ENCODE measurements at regions not wholly inside any gene's neighbourhood (a gene's known extent, or its start where the extent isn't known, plus 50 kb on each side); places are given as distances from the start of the nearest gene placed in this dataset.

- DNase-seq (ENCODE audit: extremely low spot score, insufficient read length, low read depth), result no peak
- no peak for FAIRE-seq
Measured at GRCh38 chr15:39084674-39085530, 496.0 kb upstream of the THBS1 start.

DNA sequence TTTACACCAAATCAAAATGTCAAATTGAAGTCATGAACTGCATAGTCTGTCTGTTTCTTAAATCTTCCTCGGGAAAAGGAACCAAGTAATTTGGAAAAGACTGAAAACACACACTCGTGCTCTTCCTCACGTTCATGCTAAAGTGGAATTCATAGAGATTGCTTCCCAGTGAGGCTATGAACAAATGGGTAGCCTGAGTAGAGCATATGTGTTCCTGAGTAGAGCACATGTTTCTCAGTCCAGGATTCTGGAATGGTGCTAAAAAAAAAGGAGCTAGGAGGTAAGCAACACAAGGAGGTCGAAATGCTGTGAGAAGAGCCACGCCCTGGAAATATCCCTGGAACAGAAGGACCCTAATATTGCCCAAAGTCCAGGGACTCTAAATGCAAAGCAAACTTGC is 494.2 kb upstream of the THBS1 start:
- DNase-seq (ENCODE audit: extremely low spot score, insufficient read length, low read depth) (no peak), FAIRE-seq (no peak)

- DNase-seq (ENCODE audit: extremely low spot score, insufficient read length, low read depth) (no peak), FAIRE-seq (no peak)
Measured at GRCh38 chr15:39088156-39088555, 492.7 kb upstream of the THBS1 start.

- no peak for FAIRE-seq
- DNase-seq (ENCODE audit: extremely low spot score, insufficient read length, low read depth), result no peak
Measured at GRCh38 chr15:39092354-39092753, 488.5 kb upstream of the THBS1 start.

DNA sequence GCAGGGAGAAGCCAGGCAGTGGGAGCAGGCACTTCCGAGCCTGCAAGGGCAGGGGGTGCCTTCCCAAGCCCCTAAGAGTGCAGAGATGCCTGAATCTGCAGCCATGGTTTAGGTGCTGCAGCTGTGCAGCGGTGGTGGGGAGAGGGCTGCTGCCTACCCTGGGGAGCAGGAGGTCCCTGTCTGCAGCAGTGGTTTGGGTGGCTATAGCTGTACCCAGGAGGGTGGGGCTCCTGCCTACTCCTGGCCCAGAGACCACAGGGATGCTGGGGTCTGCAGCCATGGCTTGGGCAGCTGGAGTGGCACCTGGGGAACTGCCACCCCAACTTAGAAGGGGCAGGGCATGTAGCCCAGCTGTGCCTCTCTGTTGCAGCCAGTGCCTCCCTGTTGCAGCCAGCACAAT is 488.1 kb upstream of the THBS1 start:
- FAIRE-seq (no peak), DNase-seq (ENCODE audit: extremely low spot score, insufficient read length, low read depth) (no peak)

- DNase-seq (ENCODE audit: extremely low spot score, insufficient read length, low read depth), result no peak
- FAIRE-seq, result no peak
Measured at GRCh38 chr15:39094116-39094515, 486.8 kb upstream of the THBS1 start.

GRCh38 chr15:39095218-39095879 is 485.5 kb upstream of the THBS1 start:
- FAIRE-seq, result no peak
- no peak for DNase-seq (ENCODE audit: extremely low spot score, insufficient read length, low read depth)

DNA sequence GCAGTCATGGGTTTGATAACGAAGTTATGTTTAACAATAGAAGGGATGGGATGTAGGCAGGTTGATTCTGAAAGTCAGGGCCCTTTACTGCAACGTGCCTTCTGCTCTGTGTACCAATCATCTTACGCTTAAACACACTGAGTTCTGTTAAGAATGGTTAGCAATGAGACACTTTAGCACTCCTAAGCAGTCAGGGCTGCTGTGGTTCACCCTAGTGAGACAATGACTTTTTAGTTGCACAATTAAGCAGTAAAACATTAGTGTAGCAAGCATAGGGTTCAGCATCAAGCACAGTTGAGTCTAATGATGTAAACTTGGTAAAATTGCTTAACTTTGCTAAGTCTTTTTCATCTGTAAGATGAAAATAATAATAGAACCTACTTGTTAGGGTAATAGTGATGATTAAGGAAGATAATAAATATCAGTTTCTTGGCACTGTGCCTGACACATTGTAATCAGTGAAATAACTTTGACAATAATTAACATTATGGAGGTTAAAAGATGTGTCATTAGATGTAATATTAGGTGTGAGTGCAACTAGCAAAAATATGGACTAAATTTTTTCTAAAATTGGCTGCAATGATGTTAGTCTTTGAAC is 484.2 kb upstream of the THBS1 start:
- DNase-seq (ENCODE audit: extremely low spot score, insufficient read length, low read depth) (no peak), FAIRE-seq (no peak)

DNA sequence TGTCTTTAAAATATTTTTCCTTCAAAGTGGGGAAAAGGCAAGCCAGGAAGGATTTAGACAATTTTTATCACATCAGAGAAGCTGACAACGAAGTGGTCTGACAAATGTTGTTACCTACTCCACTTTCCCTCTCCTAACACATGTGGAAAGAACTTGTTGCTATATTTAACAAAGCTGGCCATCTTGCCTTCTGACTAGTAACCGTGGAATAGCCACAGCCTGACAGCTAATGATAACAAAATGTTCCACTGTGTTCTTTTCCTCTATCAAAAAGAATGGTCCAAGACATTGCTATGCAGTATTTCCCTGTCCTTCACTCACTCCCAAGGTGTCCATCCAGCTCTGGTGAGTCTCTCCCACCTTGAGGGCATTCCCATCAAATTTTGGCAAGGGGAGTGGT is 481.4 kb upstream of the THBS1 start:
- FAIRE-seq (no peak), DNase-seq (ENCODE audit: extremely low spot score, insufficient read length, low read depth) (no peak)

GRCh38 chr15:39100106-39100660 is 480.7 kb upstream of the THBS1 start:
- FAIRE-seq (no peak), DNase-seq (ENCODE audit: extremely low spot score, insufficient read length, low read depth) (no peak)

DNA sequence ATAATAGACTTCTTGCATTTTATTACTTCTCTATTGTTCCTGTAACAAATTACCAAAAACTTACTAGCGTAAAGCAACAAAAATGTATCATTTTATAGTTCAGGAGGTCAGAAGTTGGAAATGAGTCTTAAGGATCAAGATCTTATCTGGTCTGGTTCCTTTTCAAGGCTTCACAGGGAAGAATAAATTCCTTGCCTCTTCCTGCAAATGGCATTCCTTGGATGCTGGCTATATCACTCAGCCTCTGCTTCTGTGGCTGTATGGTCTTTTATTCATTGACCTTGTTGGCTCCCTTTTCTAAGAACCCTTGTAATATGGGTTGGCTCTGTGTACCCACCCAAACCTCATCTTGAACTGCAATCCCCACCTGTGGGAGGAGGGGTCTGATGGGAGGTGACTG is 478.4 kb upstream of the THBS1 start:
- FAIRE-seq (no peak), DNase-seq (ENCODE audit: extremely low spot score, insufficient read length, low read depth) (no peak)

- no peak for FAIRE-seq
- no peak for DNase-seq (ENCODE audit: extremely low spot score, insufficient read length, low read depth)
Measured at GRCh38 chr15:39106950-39107349, 473.9 kb upstream of the THBS1 start.

DNA sequence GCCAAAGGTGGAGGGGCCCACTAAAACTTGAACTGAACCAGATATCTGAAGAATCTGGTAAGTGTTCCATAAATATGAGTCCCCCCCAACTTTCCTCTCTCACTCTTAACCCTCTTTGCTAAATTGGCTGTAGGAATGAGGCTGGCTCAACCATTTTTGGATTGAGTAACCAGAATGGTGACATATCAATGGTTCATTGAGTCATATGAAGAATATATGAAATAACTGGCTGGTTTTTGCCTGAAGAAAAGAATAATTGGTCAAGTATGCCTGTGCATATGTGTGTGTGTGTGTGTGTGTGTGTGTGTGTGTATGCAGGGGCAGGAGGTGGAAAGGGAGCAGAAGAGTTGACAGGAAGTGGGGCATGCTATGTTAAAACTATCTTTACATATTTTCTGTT is 472.9 kb upstream of the THBS1 start:
- DNase-seq (ENCODE audit: extremely low spot score, insufficient read length, low read depth) (no peak), FAIRE-seq (no peak)

DNA sequence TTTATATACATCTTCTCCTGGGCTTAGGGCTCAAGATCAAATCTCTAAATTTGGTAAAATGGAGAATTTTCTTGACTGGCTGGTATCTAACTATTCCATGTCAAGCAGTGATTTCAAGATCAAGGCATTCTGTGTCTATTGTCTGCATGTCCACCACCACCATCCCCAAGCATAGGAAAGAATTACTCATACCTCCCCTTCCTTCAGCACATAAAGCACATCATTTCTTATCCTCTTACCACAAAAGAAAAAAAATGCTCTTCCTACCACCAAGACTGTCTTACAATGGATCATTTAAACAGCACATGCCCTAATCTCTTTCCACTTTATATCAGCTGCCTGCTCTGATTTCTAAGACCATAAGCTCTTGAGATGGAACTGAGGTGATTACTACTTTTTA is 470.5 kb upstream of the THBS1 start:
- DNase-seq (ENCODE audit: extremely low spot score, insufficient read length, low read depth) (no peak), FAIRE-seq (no peak)

GRCh38 chr15:39110746-39111145 is 470.1 kb upstream of the THBS1 start:
- FAIRE-seq (no peak), DNase-seq (ENCODE audit: extremely low spot score, insufficient read length, low read depth) (no peak)

- FAIRE-seq, result no peak
- DNase-seq (ENCODE audit: extremely low spot score, insufficient read length, low read depth), result no peak
Measured at GRCh38 chr15:39113741-39114140, 467.1 kb upstream of the THBS1 start.

DNA sequence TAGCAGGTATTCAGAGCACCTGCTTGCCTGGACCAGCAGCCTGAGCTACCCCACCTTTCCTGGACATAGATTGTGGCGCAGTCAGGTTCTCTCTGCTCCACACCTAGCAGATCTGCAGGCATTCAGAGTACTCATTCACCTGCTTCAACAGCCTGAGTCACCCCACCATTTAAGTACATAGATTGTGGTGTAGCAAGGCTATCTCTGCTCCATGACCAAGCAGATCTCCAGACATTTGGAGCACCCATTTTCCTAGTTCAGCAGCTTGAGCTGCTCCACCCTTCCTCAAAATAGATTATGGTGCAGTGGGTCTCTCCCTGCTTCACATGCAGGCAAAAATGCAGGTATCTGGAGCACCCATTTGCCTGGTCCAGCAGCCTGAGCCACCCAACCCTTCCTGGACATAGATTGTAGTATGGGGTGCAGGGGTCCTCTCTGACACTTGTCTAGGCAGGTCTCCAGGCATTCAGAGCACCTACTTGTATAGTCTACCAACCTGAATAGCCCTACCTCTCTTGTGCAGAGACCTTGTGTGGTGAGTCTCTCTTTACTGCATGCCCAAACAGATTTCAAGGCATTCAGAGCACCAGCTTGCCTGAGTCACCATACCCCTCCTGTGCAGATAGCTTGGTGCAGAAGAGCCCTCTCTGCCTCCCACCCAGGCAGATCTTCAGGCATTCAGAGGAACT is 466.0 kb upstream of the THBS1 start:
- DNase-seq (ENCODE audit: extremely low spot score, insufficient read length, low read depth) (no peak), FAIRE-seq (no peak)

- no peak for DNase-seq (ENCODE audit: extremely low spot score, insufficient read length, low read depth)
- FAIRE-seq, result no peak
Measured at GRCh38 chr15:39115379-39116057, 465.4 kb upstream of the THBS1 start.

DNA sequence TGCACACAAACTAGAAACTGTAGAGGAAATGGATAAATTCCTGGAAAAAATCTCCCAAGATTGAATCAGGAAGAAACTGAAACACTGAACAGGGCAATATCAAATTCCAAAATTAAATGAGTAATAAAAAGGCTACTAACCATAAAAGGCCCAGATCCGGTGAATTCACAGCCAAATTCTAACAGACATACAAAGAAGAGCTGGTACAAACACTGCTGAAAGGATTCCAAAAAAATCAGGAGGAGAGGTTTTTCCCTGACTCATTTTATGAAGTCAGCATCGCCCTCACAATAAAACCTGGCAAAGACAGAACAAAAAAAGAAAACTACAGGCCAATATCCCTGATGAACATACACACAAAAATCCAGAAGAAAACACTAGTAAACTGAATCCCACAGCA is 462.4 kb upstream of the THBS1 start:
- FAIRE-seq (no peak), DNase-seq (ENCODE audit: extremely low spot score, insufficient read length, low read depth) (no peak)

- no peak for DNase-seq (ENCODE audit: extremely low spot score, insufficient read length, low read depth)
- no peak for FAIRE-seq
Measured at GRCh38 chr15:39124155-39124552, 456.7 kb upstream of the THBS1 start.

Measured in GM18507 (cell line).